Caki2 (cell line): ENCODE measurements at regions not wholly inside any gene's neighbourhood (a gene's known extent, or its start where the extent isn't known, plus 50 kb on each side); places are given as distances from the start of the nearest gene placed in this dataset.

Experiments used
- DNase-seq: peaks from one replicate; pipeline ENCODE4 v3.0.0-alpha.2; 2015; ENCODE audit warnings: low read depth
- in situ Hi-C: cut with HindIII; loops from 2 replicates; pipeline ENCODE4 v1.10.0; 2016; ENCODE audit warnings: low sequenced_read_pairs, low pct_unique_long_range_greater_than_20kb, mixed read lengths

DNA sequence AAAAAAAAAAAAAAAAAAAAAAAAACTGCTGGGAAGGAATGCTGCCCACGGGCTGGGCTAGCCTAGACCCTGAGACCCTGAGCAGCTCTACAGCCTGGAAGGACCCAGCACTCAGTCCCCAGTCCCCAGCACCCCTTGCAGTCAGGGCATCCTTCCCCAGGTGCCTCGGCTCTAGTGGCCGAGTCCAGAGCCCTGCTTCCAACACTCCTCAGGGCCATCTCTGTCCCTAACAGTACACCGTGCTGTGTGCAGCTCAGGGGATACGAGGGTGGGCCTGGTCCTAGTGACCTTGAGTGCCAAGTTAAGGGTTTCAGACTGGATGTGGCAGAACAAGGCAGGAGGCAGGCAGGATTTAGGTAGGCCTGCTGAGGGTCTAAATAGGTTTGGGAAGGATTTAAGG is 50.2 kb upstream of the LRP8 start:
- in situ Hi-C loops: no loop called here
- DNase-seq: no peak

DNA sequence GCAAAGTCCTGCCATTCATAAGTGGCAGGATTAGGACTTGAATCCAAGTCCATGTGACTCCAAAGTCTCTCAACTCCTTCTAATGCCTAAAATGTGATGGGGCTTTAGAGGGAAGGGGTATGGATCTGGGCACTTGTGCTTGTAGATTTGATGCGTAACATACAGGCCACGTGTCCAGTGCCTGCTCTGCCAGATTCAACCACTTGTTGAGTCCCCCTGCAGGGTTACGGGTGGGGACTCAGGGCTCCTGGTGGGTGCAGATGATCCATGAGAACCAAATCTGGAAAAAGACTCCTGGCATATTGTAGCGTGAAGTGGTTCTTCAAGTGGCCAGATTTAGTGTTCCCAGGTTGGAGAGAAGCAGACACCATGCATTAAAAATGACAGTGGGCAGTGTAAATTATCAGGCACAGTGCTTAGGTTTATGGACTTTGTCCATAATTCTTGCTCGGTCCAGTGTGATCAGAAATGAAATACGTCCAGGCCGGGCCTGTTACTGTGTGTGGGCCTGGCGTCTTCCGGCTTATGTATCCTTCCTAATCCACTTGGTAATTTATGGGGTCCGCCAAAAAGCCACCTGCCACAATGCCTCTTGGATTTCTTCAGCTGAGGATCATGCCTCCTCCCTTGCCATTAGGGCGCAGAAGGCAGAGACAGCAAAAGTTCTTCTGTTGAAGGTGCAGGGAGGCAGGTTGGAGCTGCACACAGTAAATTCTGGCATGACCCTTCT is 51.2 kb upstream of the LRP8 start:
- no peak for DNase-seq
- in situ Hi-C loops: no loop called here

DNA sequence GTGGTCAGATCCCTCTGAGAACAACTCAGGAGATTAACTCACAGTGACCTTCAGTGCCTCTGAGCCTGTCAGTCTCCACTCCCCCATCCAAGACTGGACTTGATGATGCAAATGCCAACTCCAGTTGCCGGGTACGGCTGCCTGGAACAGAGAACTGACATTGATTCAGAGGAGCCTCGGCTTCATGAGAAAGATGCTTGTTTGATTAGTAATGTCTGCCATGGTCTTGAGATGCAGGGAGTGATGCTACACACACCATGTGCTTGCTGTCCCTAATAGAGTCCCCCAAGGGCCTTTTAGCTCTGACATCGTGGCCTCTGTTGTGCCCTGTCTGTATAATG is 51.8 kb upstream of the LRP8 start:
- in situ Hi-C loops: no loop called here
- DNase-seq: no peak

DNA sequence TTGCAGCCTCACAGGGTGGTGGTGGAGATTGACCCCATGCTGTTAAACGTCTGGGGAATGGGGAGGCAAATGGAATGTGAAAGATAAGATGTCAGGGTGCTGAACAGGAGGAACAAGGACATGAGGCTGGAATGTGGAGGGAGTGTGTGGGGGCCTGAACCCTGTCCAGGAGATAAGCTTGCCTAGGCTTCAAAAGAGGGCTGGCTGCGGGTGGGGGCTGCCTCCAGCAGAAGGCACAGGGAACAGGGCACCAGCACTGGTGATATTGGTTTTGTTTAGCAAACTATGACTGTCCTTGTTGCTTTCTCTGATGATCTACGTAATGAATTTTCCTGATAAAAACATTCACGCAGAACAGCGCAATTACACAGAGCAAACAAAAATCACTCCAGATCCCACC is 52.4 kb upstream of the LRP8 start:
- no peak for DNase-seq
- in situ Hi-C loops: no loop called here

DNA sequence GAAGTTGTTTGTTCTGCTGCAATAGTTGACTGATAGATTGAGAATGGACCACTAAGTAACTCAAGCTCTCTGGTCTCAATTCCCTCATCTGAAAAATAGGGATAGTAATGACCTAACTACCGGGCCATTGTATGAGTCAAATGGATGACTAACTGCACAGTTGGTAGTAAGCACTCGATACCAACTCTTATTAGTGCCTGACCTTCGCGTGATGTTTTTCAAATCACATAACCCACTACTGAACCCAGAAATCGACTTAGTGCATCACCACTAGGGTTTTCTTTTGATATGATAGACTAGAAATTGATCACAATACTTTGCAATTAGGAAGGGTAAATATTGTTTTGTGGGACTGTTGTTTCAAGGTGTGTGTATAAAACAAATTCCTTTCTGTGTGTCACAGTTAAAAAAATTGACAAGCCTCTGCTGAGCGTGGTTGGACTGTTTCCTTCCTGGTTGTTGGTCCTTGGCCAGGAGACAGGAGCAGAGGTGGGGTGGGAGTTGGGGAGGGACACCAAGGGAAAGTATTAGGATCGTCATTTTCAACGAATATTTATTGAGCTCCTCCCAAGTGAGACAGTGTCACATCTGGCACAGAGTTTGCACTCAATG is 54.0 kb upstream of the LRP8 start:
- in situ Hi-C loops: no loop called here
- peak; percentile 39 for DNase-seq

DNA sequence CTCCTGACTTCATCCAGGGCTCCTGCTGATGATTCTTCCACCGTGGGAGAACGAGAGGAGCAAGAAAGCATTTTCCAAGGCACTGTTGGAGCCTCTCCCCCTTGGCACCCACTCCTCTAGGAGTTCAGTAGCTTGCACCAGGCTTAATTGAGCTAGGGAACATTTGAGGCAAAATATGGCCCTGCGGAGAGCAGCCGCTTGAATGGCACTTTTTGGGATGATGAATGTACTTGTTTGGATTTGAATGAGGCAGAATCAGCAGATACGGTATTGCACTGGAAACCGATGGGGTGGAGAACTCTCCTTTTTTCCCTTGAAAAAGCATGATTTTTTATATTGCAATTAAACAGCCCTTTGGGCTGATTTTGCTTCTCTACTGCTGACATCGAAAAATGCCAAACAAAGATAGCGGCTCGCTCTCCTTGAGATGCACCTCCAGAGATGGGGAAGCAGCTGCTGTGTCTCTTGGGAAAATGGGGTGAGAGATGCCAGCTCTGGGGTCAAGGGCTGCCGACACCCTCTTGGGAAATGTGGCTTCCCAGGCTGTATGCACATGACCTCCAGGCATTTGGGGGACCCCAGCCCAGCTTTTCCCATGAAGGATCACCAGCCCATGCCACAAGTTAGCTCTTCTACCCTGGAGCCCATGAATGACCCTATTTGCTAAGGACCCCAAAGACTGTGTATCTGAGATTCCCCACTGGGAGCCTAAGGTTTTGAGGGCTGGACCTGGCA is 55.4 kb upstream of the LRP8 start:
- in situ Hi-C loops: no loop called here
- no peak for DNase-seq

DNA sequence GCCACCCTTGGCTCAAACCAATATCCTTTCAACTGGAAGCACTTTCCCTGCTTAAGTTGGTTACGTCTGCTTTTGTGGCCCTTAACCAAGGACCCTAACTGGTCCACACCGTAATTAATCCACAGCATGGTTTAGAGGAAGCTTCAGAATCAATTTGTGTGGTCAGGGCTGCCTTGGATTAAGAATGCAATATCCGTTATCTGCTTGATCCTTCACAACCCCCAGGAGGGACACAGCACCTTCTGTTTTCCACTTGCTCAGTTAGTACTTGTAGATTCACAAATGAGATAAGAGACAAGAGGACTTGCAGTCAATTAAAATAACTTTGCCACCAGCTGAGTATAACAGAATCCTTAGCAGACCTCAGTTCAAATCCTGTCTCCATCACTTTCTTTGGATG is 56.9 kb upstream of the LRP8 start:
- in situ Hi-C loops: no loop called here
- DNase-seq: no peak

DNA sequence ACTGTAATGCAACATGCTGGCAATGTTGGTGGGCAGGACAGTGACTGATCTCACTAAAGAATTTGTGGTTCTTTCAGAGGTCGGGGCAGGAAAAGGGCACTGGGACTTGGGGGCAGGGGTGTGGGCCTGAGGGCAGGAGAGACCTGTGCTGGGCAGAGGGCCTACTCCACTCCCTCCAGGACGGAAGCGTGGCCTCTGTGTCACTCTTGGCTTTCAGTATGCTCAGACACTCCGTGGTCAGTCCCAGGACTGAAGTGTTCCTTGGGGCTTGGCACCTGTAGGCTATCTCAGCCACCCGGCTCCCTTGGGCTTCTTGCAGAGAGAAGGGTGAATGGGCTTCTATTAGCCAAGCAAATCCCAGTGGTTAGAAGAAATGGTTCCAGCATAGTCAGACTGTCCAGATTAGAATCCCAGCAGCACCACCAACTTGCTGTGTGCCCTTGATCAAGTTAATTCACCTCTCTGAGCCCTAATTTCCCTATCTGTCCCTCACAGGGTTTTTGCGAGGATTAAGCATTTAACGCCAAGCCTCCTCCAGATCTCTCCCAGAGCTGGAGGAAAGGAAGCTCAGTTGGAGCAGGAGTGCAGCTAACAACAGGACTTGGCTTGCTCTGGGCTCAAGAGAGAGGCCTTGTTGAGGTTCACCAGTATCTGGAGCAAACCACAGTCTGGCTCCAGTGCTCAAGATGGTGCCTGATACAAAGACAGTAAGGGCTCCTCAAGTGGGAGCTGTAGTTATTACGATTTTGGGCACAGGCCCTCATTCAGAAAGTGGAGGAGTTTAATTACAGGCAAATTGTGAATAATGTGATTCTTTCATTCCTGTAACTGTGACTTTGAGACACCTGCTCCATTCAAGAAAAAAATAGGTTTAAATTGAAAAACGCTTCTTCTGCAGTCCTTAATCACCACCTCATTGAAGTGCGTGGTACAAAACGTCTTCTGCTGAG is 57.7 kb upstream of the LRP8 start:
- in situ Hi-C loops: no loop called here
- no peak for DNase-seq

DNA sequence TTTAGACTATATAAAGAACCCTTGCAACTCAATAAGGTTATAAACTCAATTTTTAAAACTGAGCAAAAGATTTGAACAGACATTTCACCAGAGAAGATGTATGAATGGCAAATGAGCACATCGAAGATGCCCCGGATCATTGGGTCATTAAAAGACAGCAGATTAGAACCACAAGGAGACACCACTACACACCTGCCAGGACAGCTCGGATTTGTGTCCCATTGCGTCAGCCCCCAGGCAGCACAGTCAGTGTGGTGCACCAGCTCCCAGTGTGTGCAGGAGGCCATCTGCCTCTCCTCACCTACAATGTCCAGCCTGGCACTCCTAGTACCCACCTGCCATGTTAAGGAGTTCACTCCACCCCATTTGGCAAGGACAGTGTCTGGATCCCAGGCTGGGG is 61.1 kb upstream of the LRP8 start:
- no peak for DNase-seq
- in situ Hi-C loops: no loop called here

DNA sequence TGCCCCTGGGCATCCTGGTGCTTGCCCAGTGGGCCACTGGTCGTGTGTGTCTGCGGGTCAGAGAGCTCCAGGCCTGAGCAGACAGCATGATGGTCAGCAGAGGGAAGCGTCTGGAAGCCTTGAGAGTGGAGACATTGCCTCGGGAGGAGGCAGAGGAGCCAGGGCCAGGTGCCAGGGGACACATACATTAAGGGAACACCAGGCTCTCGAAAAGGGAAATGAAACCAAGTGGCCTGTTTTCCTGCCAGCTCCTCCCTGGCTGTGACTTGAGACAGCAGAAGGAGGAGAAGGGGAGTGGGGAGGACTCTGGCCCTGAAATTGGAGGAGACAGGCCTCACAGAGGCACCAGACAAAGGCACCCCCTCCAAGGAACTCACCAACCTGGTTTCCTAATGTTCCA is 62.4 kb upstream of the LRP8 start:
- in situ Hi-C loops: no loop called here
- DNase-seq: no peak

DNA sequence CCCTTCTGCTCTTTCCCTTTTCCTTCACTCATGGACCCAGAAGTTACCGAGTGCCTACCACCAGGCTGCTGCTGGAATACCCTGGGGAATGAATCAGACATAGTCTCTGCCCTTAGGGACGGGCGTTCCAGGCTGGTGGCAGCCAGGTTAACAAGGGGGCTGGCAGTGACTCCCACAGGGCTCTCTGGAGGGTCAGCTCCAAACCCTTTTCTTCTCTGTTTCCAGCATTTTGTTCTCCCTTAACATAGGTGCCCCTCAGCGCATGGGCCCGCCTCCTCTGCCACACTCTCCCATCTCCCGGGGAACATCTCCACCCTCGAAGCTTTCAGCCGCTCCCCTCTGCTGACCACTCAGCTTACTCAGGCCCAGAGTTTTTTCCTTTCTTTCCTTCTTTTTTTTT is 62.9 kb upstream of the LRP8 start:
- no peak for DNase-seq

DNA sequence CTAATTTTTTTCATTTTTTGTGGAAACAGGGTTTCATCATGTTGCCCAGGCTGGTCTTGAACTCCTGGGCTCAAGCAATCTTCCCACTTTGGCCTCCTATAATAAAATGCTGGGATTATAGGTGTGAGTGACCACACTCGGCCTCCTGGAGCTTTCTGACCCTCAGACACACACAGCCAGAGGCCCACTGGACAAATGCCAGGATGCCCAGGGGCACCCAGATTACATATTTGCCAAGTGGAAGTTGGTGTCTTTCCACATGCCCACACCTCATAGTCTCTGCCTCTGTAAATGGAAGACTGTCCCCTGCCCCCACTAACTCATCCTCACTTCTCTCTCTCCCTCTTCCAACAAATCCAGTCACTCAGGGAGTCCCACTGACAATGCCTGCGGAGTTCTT is 63.4 kb upstream of the LRP8 start:
- DNase-seq: no peak
- in situ Hi-C loops: no loop called here

More for the DNA sequence above, 62.9 kb upstream of the LRP8 start:
- in situ Hi-C loops: no loop called here

DNA sequence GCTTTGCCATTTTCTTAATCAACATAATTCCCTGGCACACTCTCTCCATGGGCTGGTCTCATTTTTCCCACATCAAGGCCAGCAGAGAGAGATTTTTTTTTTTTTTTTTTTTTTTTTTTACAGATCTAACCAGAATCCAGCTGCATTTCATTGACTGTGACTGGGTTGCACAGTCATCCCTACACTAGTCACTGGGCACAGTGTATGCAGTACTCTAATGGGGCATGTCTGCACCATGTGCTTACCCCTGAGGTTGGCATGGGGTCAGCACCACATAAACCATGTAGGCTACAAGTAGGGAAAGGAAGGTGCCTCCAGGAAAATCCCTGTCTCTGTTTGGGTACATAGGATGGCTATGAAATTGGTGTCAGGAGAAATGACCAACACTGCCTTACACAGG is 64.1 kb upstream of the LRP8 start:
- in situ Hi-C loops: no loop called here
- DNase-seq: peak; percentile 43

DNA sequence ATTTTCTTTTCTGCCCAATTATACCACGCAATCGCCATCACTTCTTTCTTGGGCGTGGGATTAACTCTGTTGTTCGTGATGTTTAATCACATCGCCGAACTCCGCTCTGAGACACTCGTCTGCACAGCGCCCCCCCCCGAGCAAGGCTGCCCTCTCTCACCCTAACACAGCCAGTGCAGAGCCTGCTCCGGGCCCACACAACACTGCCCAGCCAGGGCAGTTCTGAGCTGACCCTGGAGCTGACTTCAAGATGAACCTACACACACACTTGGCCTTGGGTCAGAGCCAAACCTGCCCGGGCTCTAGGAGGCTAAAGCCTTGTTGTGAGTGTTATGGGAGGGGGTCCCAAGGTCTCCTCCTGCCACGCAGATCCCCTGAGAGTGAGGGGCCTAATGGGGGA is 64.6 kb upstream of the LRP8 start:
- in situ Hi-C loops: no loop called here

DNA sequence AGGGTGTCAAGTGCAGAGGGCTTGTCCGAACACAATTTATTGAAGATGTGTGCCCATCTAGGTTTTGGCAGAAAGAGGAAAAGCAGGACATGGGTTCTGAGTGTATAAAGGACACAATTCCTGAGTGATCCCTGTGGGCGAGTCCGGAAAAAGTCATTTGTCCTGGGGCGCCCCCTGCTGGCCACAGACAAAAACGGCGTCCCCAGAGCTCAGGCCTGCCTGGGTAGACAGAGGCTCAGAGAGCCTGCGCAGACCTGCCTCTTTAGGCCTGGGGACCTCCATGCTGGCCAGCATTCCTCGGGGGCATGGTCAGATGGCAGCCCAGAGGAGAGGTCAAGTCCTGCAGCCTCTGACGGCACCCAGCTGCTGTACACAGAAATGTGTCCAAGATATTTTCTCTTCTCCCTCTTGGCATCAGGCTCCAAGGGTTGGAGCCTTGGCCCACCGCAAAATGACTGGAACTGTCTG is 65.5 kb upstream of the LRP8 start:
- in situ Hi-C loops: no loop called here
- DNase-seq: peak; percentile 58

More for the DNA sequence above, 64.6 kb upstream of the LRP8 start:
- no peak for DNase-seq

DNA sequence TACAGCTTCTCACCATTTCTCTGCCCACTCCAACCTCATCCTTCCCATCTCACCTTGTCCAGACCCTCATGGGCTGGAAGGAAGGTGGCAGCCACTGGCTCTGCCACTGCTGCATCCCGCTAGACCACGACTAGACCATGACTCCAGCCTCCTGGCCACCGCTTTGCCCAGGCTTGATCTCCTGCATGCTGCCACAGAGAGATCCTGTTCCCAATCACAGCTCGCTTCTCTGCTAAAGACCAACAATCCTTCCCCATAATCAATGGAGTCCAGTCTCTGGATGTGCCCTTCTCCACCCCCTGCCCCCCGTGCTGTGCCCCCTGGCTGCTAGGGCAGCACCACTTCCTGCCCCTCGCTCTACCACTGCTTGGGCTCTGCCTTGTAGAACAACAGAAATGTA is 64.9 kb upstream of the DMRTB1 start:
- DNase-seq: no peak
- in situ Hi-C loops: no loop called here

DNA sequence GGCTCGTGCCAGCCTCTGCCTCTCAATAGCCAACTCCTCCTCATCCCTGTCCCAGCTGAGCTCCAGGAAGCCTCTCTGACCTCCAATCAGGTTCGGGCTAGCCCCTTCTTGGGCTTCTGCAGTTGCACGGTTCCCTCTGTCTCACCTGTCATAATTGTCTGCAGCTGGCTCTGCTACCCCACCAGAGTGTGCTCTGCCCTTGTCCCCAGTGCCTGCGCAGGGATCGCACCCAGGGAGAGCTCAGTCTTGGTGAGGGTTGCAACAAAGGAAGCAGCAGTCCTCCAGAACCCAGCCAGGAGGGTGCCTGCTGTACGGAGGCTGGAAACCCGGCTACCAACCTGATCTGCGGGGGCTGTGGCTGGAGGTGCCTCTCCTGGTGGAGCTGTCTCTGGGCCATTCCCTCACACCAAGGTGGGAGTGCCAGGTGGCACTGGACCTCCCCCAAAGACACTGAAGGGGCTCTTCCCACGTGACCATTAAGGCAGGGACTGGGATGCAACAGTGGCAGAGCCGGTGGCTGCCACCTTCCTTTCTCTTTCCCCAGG is 63.5 kb upstream of the DMRTB1 start:
- DNase-seq: no peak
- in situ Hi-C loops: no loop called here

DNA sequence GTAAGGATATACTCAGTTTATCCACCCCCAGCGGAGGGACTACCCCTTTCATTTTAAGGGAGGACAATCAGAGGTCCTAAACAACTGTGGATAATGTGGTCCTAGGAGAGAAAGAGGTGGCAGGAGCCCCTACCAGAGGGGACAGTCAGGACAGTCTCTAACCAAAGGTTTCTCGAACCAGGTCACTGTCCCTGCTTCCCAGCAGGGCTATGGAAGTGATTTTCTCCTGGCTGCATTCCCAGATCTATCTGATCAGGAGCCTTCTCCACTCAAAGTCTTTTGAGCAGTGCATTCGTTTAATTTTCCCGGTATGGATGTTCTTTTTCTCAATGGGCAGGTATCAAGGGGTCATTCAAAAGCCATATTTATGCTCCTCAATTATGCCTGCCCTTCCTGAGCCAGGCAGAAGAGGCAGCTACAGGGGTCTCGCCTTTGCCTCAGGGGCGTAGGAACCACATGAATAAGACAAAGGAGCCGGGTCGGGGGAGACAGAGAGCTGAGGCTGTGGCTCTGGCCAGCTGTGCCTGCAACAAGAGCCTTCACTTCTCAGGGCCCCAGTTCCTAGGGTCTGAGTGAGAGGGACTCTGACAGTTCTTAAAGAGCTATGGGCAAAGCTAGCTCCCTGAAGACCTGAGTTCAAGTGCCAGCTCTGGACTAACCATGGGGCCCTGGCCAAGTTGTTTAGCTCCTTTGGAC is 62.5 kb upstream of the DMRTB1 start:
- in situ Hi-C loops: no loop called here
- DNase-seq: no peak
